CD4-positive, alpha-beta T cell treated with Interferon gamma for 1 hour (primary cell): ENCODE measurements at regions not wholly inside any gene's neighbourhood (a gene's known extent, or its start where the extent isn't known, plus 50 kb on each side); places are given as distances from the start of the nearest gene placed in this dataset.

ENCODE experiments used
- DNase-seq: peaks from one replicate; pipeline ENCODE4 v3.0.0-alpha.2; 2020

- no peak for DNase-seq
Observed at GRCh38 chr10:113219446-113219845, 269.4 kb downstream of the TCF7L2 start.

DNA sequence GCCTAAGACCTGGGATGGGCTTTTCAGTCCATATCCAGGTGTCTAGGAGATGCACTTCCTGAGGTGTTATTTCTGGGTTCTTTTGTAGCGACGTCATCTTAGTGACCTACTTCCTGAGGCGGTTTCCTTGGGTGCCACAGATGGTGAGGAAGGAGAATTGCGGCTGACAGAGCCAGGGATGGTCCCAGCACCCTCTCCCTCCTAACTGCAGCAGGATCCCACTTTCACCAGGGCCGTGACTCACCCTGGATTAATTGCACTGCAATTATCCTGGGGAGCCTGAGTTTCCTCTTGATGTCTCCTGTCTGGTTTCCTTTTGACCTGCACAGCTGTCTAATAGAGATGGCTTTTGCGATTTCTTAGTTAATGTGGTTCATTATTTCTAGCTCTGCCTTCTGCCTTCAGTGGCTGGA, 271.7 kb downstream of the TCF7L2 start:
- no peak for DNase-seq

DNA sequence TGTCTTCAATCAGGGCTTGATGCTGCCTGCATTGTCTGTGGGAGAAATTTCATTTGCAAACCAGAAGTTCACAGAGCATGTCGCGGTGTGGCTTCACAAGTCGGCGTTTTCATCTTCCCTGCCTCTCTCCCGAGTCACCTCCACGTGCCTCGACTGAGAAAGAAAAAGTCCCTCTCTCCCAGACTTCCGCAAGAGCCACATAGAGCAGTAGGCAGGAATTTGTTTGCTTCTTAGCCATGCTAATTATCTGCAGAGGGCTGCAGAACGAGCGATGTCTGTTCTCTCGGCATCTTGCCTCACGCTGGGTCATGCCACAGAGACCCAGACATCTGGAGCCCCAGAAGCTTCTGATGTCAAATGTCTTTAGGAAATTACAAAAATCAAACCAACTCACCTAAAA, 272.2 kb downstream of the TCF7L2 start:
- no peak for DNase-seq

GRCh38 chr10:113225364-113225763, 275.3 kb downstream of the TCF7L2 start:
- no peak for DNase-seq

DNA sequence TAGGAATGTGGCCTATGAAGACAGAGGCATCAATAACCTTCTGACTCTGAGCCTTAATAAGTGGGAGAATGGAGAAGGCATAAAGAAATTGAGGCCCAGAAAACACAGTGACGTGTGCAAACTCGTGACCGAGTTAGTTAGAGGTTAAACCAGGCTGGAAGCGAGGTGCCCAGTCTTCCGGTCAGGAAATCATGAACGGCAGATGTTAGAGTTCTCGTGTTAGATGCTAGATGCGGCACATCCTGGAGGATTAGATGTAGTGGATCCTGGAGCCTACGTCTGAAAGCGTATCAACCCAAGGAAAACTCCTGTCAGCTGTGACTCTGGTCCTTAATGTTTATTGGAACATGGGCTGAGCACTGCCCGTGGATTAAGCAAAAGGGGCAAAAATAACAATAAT, 275.9 kb downstream of the TCF7L2 start:
- DNase-seq = no peak

DNA sequence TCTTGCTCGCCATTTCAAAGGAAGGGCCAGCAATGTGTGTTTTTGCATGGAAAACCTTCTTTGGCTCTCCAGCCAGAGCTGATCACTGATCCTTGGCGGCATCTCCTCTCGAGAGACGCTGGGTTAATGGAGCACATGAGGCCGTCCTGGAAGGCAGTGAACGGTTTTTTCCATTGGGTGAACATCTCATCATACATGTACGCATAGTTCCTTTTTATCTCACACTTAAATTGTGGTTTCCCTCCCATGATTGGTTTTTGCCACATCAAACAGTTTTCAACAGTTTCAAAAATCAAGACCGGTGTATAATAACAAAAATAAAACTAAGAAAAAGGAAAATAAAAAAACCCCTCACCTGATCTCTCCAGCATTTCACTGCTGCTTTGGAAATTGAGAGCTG, 276.4 kb downstream of the TCF7L2 start:
- DNase-seq = no peak

DNA sequence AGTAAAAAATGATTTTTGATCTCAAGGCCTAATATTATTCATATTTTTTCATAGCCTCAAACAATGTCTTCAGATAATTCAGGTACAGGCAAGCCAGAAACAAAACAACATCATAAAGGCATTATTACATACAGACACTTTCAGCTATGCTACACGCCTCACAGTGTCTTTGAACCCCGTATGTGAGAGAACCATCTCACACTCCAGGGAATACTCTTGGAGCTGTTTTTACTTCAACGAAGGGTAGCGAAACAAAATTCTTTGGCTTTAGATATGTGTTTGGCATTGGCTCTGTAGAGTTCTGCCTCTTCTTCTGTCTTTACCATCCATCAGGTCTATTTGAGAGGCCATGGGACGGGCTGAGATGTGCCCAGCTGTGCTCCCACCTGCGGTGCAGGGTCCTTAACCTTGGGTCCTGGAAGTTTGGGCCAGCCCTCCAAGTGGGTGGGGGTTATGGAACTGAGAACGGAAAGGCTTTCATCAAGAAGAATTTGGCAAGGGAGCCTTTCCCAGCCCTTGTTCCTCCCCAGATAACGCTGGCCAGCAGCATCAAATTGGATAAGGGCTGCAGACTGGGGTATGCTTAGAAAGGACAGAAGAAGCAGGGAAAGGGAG, 276.9 kb downstream of the TCF7L2 start:
- DNase-seq = no peak

DNA sequence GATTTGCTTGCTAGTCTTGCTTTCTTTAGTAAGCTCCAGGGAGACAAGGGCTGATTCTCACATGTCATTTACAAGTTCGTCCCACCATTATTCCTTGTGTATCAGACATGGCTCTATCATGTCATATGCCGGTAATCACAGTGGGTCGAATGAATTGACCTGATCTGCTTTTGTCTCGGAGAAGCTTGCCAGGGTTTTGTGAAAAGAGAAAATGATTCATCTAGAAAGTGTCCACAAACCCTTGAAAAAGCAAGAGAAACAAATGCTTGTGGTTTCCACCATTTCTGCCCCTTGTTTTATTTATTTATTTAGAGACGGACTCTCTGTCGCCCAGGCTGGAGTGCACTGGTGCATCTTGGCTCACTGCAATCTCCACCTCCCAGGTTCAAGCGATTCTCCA, 278.5 kb downstream of the TCF7L2 start:
- DNase-seq = no peak

DNA sequence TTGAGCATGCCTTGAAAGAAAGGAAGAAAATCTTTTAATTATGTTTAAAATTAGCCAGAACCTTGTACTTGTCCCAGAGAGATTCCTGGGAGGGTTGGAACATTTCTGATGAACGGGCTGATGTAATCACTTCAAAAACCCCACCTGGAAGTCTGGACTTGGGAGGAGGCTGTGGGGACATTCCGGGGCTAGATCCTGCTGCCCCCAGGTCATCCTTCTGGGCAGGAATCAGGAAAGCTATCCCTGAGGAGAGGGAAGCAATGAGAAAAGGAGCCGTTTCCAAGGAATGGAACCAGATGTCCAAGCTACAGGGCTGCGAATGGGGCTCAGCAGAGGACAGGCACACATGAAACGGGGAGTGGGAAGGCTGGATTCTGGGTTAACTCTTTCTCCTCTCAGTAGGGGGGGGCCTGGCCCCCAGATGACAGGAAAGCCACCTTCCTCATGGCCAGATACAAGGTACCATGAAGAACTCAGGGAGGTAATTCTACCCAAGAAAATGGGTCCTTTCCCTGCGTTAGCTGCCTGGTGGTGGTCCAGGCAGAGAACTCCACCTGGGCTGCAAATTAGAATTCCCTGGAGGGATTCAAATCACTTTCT, 280.1 kb downstream of the TCF7L2 start:
- no peak for DNase-seq

GRCh38 chr10:113232928-113233511, 283.0 kb downstream of the TCF7L2 start:
- no peak for DNase-seq

- no peak for DNase-seq
Observed at GRCh38 chr10:113234481-113234880, 284.4 kb downstream of the TCF7L2 start.

DNA sequence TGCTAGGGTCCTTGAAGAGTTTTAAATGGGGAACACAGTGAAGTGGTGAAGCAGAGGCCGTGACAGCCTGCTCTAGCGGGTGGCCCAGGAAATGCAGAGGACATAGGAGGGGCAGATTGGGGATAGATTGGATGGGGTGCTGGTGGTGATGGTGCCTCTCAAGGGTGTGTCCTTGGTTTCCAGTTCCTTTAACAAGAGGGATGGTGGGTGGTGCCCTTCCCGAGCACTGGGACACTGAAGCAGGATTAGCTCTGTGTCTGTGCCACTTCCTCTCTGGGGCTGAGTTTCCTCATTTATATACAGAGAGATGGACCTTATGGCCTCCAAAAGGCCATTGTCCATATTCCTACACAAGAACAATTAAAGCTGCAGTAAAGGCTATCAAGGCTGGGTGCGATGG, 285.5 kb downstream of the TCF7L2 start:
- DNase-seq = peak; percentile 4

GRCh38 chr10:113236998-113237397, 287.0 kb downstream of the TCF7L2 start:
- no peak for DNase-seq

DNA sequence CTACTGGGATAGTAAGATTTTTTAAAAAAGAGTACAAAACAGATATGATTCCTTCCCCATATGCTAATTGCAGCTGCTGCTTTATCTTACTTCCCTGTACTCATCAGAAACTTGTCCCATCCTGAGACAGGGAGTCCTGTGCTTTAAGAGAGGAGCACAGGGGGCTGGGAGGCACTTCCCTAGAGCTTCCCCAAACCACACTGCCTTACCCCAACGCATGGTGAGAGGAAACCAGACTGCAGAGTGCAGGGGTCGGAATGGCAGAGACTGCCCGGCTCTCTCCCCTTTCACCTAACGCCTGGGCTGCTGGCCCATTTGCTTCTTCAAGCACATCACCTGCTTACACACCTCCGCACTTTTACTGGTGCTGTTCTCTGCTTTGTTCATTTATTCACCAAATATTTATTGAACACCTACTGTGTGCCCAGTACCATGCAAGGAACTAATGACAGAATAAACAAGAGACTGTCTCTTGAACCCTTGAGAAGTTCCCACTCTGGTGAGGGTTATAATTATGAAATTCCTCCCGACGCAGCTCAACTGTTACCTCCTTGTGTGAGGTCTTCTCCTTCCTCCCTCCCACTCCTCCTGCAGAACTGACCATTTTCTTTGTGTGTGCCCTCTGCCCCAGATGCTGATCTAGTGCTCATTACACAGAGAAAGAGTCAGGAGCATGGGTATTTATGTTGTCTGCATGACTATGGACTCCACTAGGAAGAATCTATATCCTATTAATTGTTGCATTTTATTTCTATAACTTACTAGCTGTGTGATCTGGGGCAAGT, 289.7 kb downstream of the TCF7L2 start:
- DNase-seq = no peak

GRCh38 chr10:113240736-113241135, 290.7 kb downstream of the TCF7L2 start:
- no peak for DNase-seq

DNA sequence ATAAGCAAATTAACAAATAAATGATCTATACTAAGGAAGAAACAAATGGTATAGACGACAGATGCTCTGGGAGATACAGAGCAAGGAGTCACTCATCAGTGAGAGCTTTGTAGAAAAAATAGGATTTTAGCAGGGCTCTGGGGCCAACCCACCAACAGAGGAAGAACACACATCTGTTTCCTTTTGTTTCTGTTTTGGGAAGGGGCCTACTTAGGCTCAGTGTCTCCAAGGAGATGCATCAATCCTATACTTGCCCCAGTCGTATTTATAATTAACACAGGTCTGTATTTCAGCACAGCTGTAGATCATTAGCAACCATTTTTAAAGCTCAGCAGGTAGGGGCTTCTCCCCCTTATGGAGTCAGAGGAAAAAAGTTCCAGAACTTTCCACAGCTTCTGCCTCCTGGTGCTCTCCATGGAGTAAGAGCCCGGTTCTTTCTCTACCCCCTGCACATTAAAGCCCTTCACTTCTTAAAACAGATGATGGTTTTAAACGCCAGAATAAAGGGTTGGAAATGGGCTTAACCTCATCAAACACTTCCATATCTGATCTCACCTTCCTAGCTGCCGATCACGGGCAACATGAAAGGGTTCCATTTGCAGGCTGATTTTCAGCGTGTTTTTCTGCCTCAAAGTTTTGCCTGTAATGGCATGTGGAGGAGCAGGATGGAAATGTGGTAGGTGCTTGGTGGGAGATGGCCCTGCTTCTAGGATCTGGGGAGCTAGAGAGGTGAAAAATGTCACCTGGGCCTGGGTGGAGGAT, 291.7 kb downstream of the TCF7L2 start:
- DNase-seq = no peak

DNA sequence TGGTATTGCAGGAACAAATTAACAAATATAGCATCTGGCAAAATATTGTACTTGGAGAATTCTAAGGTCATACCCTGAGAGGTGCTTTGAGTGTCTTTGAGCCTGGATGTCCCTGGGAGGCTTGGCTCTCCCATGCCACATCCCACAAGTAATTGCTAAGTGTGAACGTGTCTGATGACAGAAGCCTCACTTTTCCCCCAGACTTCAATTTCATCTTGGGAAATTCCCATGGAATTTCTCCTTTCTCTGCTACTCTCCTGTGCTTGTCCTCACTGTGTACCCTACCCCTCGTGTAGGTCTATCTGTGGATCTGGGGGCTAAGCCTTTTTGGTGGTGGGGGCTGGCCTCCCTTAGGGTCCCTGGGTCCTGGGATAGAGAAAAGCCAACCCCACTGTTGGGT, 293.3 kb downstream of the TCF7L2 start:
- no peak for DNase-seq

DNA sequence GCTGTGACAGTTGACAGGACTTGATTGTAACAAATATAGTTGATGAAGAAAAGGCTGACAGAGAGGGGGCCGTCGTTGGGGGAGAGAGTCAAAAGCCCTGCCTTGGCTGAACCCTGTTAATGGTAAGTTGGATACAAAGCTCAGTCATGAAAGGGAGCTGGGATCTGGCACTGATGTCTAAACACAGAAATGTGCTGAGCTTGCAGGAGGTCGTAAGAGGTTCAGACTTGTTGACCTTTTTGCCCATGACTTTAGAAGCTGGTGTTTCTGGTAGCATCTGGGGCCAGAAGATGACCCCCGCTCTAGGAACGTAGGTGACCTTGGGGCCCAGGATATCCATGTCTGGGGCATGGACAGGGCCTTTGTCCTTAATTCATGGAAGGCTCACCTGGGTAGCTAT, 294.7 kb downstream of the TCF7L2 start:
- no peak for DNase-seq

DNA sequence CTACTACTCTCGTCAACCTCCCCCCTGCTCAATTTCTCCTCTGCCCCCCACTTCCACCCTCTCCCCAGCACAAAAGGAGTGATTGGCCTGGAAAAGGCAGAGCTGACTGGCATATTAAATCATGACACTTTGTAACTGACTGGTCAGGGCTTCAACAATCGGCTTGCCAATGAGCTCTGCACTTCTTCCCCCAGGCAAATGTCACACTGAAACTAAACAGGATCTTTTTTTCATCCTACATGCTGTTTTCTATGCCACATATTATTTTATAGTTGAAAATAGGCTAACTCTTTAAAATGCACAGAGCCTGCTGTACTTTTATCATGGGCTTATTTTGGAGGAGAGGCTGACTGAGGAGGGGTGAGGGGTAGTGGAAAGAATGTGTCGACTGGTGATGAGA, 295.2 kb downstream of the TCF7L2 start:
- no peak for DNase-seq

- DNase-seq = no peak
Observed at GRCh38 chr10:113247050-113247449, 297.0 kb downstream of the TCF7L2 start.

- no peak for DNase-seq
Observed at GRCh38 chr10:113252650-113253618, 299.9 kb upstream of the HABP2 start.
